ENCODE measurements at regions not wholly inside any gene's neighbourhood (a gene's known extent, or its start where the extent isn't known, plus 50 kb on each side); places are given as distances from the start of the nearest gene placed in this dataset.

DNA sequence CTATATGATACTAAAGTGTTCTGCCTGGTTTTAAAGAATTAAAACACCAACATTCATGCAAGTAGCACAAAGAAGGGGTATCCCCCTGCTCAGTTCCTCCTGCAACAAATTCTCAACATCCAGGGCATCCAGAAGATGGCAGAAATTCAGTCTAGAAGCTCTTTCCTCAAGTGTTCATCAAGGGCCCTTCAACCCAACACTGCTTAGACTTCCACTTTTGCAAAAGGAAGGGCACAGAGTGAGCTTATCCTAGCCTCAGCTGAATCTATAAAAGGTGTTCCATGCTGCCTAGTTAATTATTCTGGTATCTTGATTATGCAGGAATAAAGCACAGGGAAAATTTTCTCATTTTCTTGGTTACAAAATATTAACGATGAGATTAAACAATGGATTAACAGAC lies 275.8 kb upstream of the CRIM1 start:
- SMC1A ChIA-PET (ENCODE audit: uncharacterized antibody, unreplicated experiment), result interaction anchor here (1.2 kb wide), 1 partner anchor 20 kb away, joined by 3 read pairs; no protein-coding TSS in a partner anchor
- Histone ChIP-seq H3K4me2 (ENCODE audit: control insufficient read depth, insufficient read depth) (no peak overlapping the region), H3K4me1 (ENCODE audit: control insufficient read depth, insufficient read depth, low read length) (no peaks in the 10 kb centered on the region), H3K9ac (ENCODE audit: control insufficient read depth, insufficient read depth, low read length) (no peak overlapping the region), H3K4me3 (no peak overlapping the region), H2AFZ (ENCODE audit: control insufficient read depth, low read depth, low read length) (no peak overlapping the region), H3K27me3 (replicated peaks in 1 of 2; ENCODE audit: control insufficient read depth in 2 of 2, insufficient read depth in 2 of 2, low read length in 1 of 2) (no peaks in the 10 kb centered on the region), H4K20me1 (ENCODE audit: control insufficient read depth, insufficient read depth) (no peaks in the 10 kb centered on the region), H3K9me3 (replicated peaks; ENCODE audit: control insufficient read depth, insufficient read depth, low read length) (no peaks in the 10 kb centered on the region), H3K27ac (ENCODE audit: control insufficient read depth, insufficient read depth) (no peak overlapping the region), H3K79me2 (ENCODE audit: control insufficient read depth, insufficient read depth, low read length) (no peaks in the 10 kb centered on the region), H3K36me3 (ENCODE audit: control insufficient read depth in 2 of 2, insufficient read depth in 2 of 2, low read length in 1 of 2) (no peaks in the 10 kb centered on the region)
- no peak for TF ChIP-seq GABPA (IDR thresholded peaks at IDR 0.05; ENCODE audit: low read depth)
- TF ChIP-seq, protein P1, sequence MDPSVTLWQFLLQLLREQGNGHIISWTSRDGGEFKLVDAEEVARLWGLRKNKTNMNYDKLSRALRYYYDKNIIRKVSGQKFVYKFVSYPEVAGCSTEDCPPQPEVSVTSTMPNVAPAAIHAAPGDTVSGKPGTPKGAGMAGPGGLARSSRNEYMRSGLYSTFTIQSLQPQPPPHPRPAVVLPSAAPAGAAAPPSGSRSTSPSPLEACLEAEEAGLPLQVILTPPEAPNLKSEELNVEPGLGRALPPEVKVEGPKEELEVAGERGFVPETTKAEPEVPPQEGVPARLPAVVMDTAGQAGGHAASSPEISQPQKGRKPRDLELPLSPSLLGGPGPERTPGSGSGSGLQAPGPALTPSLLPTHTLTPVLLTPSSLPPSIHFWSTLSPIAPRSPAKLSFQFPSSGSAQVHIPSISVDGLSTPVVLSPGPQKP (IDR thresholded peaks at IDR 0.05; ENCODE audit: low read depth, low read length), result no peak
- no peak for TF ChIP-seq MTA2 (IDR thresholded peaks at IDR 0.05; ENCODE audit: low read depth)
- TF ChIP-seq ESRRA (IDR thresholded peaks at IDR 0.05; ENCODE audit: low read length), result no peak
- TF ChIP-seq, protein P2, sequence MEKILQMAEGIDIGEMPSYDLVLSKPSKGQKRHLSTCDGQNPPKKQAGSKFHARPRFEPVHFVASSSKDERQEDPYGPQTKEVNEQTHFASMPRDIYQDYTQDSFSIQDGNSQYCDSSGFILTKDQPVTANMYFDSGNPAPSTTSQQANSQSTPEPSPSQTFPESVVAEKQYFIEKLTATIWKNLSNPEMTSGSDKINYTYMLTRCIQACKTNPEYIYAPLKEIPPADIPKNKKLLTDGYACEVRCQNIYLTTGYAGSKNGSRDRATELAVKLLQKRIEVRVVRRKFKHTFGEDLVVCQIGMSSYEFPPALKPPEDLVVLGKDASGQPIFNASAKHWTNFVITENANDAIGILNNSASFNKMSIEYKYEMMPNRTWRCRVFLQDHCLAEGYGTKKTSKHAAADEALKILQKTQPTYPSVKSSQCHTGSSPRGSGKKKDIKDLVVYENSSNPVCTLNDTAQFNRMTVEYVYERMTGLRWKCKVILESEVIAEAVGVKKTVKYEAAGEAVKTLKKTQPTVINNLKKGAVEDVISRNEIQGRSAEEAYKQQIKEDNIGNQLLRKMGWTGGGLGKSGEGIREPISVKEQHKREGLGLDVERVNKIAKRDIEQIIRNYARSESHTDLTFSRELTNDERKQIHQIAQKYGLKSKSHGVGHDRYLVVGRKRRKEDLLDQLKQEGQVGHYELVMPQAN (conservative IDR thresholded peaks at IDR 0.05), result no peak
- TF ChIP-seq, protein P3, sequence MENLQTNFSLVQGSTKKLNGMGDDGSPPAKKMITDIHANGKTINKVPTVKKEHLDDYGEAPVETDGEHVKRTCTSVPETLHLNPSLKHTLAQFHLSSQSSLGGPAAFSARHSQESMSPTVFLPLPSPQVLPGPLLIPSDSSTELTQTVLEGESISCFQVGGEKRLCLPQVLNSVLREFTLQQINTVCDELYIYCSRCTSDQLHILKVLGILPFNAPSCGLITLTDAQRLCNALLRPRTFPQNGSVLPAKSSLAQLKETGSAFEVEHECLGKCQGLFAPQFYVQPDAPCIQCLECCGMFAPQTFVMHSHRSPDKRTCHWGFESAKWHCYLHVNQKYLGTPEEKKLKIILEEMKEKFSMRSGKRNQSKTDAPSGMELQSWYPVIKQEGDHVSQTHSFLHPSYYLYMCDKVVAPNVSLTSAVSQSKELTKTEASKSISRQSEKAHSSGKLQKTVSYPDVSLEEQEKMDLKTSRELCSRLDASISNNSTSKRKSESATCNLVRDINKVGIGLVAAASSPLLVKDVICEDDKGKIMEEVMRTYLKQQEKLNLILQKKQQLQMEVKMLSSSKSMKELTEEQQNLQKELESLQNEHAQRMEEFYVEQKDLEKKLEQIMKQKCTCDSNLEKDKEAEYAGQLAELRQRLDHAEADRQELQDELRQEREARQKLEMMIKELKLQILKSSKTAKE (IDR thresholded peaks at IDR 0.05; ENCODE audit: low read depth, poor library complexity, severe bottlenecking), result no peak
- TF ChIP-seq, protein P4, sequence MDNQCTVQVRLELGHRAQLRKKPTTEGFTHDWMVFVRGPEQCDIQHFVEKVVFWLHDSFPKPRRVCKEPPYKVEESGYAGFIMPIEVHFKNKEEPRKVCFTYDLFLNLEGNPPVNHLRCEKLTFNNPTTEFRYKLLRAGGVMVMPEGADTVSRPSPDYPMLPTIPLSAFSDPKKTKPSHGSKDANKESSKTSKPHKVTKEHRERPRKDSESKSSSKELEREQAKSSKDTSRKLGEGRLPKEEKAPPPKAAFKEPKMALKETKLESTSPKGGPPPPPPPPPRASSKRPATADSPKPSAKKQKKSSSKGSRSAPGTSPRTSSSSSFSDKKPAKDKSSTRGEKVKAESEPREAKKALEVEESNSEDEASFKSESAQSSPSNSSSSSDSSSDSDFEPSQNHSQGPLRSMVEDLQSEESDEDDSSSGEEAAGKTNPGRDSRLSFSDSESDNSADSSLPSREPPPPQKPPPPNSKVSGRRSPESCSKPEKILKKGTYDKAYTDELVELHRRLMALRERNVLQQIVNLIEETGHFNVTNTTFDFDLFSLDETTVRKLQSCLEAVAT (IDR thresholded peaks at IDR 0.05), result no peak
- FAIRE-seq, result no peak
- POLR2A ChIA-PET, result no interaction called here
- intact Hi-C loops (cut with micrococcal nuclease; ENCODE audit: unreplicated experiment), result no loop called here
- CTCF ChIA-PET, result no interaction called here
- no peak for ATAC-seq
- DNase-seq (ENCODE audit: low read depth, low spot score), result no peak
- 45% methylated on average over 1 of the region's 1 CpG for WGBS (ENCODE audit: insufficient coverage, insufficient replicate concordance, low lambda C conversion rate, missing lambda C conversion rate)
- RAD21 ChIA-PET (ENCODE audit: unreplicated experiment), result no interaction called here
- no TSS peak for BruUV-seq (replicated peaks)
- in situ Hi-C loops (cut with MboI), result no loop called here

Measured in GM12878 (cell line).